NCI-H510A treated with DMSO at 0.1 percent for 48 hours (cell line): ENCODE measurements at regions not wholly inside any gene's neighbourhood (a gene's known extent, or its start where the extent isn't known, plus 50 kb on each side); places are given as distances from the start of the nearest gene placed in this dataset.
"Not testable (repeated sequence)": the region's sequence is repeated elsewhere in the genome, so short reads cannot be mapped to it uniquely, and the experiment has no call there.

Experiments
- DNase-seq: peaks from one replicate; lab custom pipeline; 2025; lab: John Stamatoyannopoulos, UW

- no peak for DNase-seq
Observed at GRCh38 chr5:2102819-2103776, 220.4 kb upstream of the IRX4 start.

GRCh38 chr5:2101685-2102084 lies 219.0 kb upstream of the IRX4 start:
- DNase-seq: no peak

- no peak for DNase-seq
Observed at GRCh38 chr5:2096887-2097505, 214.3 kb upstream of the IRX4 start.

DNA sequence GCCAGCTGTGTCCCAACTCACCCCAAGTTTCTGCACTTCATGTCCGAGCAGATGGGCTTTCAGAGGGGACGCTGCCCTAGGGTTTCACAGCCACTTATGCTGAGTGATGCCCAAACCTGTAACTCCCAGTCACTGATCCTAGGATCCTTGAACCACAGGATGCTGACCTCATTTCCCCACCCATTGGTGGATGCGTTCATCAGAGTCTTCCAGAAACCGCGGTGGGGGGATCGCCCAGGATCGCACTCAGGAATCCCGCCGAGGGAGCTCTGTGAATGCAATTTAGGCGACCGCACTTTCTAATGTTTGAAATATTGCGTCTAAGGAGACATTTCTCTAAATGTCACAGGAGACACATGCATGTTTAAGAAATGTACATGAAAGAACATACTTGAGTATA lies 212.3 kb upstream of the IRX4 start:
- no peak for DNase-seq

DNA sequence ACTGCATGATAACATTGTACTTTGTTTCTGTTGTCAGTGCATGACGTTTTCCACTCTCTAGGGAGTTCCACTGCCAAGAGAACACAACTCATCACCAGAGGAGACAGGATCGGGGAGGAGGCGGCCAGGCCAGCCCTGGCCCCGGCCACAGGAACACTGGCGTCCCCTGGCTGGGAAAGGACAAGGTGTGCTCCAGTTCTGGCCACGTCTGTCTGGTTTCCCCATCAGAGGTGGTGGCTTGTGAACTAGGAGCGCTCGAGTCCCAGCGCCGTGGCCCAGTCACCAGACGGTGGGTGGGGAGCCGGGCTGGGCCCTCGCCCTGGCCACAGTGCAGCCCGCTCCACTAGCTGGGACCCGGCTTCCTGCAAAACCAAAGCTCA lies 211.9 kb upstream of the IRX4 start:
- no peak for DNase-seq

DNA sequence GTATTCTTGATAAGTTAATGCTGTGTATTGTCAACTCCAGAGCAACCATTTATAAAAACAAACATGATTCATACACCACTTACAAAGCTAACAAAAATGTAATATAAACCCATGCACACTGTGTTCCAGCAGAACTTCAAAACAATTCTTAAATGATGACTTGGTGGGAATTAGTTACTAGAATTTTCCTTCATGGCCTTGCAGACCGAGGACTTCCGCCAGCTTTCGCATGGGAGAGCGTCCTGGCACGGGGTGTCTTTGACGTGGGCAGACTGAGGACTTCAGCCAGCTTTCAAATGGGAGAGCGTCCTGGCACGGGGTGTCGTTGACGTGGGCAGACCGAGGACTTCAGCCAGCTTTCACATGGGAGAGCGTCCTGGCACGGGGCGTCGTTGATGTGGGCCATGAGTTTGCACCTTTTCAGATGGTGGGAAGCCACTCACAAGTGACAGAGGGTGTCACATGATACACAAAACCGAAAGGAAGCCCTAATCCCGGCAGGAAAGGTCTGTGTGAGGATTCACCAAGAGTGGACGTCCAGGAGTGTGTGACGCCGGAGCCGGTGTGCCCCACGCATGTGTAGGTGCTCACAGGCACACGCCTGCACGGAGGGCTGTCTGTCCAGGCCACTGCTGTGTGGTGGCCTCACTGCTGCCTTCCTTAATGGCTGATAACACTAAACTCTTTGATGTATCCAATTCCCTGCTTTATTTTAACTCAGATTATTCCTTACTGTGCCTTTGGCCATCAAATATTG lies 211.3 kb upstream of the IRX4 start:
- DNase-seq: no peak

- DNase-seq: no peak
Observed at GRCh38 chr5:2091921-2092320, 209.2 kb upstream of the IRX4 start.

- DNase-seq: no peak
Observed at GRCh38 chr5:2087980-2088379, 205.3 kb upstream of the IRX4 start.

- DNase-seq: no peak
Observed at GRCh38 chr5:2075365-2075764, 192.6 kb upstream of the IRX4 start.

- DNase-seq: no peak
Observed at GRCh38 chr5:2071562-2071961, 188.8 kb upstream of the IRX4 start.

GRCh38 chr5:2070787-2071186 lies 188.1 kb upstream of the IRX4 start:
- not testable (repeated sequence) for DNase-seq

GRCh38 chr5:2068531-2068930 lies 185.8 kb upstream of the IRX4 start:
- DNase-seq: no peak

- no peak for DNase-seq
Observed at GRCh38 chr5:2066373-2066772, 183.6 kb upstream of the IRX4 start.

- not testable (repeated sequence) for DNase-seq
Observed at GRCh38 chr5:2063380-2063779, 180.7 kb upstream of the IRX4 start.

GRCh38 chr5:2052687-2053086 lies 170.0 kb upstream of the IRX4 start:
- no peak for DNase-seq

GRCh38 chr5:2049876-2050275 lies 167.2 kb upstream of the IRX4 start:
- no peak for DNase-seq

DNA sequence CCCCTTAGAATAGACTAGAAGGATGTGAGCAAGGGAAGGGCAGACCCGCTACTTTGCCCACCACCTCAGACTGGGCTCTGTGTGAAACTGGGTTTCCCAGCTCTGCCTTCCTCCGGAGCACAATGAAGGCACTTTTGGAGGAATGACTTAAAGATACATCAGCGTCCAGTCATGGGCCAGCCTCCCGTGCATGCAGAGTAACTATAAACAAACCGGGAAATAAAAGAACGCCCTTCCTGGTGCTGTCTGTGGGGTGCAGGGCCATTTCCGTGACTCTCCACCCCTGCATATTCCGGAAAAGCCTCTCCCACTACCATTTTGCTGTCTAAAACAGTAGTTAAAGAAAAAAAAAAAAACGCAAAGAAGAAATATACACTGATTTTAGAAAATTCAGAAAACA lies 165.9 kb upstream of the IRX4 start:
- DNase-seq: no peak

GRCh38 chr5:2047341-2047927 lies 164.7 kb upstream of the IRX4 start:
- DNase-seq: no peak

GRCh38 chr5:2044041-2044440 lies 161.3 kb upstream of the IRX4 start:
- DNase-seq: no peak

DNA sequence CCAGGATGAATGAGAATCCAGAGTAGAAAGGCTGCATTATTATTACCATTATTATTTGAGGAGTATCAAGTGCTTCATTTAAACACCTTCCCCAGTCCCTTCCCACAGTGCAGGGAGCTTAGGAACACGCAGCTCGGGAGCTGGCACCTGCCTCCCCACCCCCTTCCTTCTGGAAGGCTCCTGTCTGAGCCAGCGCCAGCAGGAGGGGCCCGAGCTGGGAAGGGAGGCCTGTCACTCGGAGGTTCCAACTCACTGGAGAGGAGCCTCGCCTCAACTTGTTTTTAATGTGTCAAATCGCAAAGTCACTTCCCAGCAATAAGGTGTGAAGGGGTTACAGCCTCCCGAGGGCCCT lies 156.4 kb upstream of the IRX4 start:
- no peak for DNase-seq

DNA sequence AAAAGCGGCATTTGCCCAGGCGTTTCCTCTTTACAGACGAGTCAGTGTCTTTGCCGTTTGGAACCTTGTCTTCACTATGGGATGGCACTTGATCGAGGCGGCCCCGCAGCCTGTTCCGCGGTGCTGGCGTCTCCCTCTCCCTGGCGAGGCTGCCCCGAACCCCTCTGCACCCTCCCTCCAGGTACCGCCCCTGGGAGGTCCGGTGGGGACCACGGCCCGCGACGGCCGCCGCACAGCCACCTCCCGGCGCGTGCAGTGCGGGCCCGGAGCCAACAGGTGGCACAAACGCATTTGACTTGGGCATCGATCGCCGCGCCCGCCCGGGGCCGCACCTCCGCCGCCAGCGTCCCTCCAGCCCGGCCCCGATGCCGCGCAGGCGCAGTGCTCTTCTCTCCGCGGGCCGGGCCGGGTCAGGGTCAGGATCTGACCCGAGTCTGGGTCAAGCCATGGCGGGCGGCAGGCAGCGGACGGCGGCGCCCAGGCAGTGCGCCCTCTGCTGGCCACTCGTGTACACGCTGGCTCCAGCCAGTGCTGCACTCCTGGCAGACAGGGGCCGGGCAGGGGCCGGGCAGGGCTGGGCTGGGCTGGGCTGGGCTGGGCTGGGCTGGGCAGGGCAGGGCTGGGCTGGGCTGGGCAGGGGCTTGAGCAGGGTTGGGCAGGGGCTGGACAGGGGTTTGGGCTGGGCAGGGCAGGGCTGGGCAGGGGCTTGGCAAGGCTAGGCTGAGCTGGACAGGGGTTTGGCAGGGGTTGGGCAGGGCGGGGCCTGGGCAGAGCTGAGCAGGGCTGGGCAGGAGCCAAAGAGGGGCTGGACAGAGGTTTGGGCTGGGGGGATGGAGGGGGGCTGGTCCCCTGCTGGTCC lies 155.8 kb upstream of the IRX4 start:
- peak; percentile 29 for DNase-seq

DNA sequence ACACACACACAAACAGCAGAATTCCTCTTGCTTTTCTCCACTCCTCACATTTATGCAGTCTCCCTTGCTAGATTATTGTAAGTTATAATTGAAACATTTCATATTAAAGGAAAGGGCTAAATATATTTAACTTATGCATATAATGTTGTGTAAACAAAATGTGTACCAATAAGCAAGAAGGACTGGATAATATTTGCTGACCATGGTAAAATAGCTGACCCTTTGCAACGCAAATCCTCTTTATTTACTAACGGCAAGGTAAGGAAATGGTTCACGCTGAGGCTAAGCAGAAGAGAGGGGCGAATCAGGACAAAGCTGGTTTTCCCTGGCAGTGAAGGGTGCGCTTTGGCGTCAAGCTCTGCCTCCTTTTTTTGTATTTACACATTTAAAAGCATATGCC lies 154.2 kb upstream of the IRX4 start:
- DNase-seq: no peak
